NCI-H2171 (cell line): ENCODE measurements at regions not wholly inside any gene's neighbourhood (a gene's known extent, or its start where the extent isn't known, plus 50 kb on each side); places are given as distances from the start of the nearest gene placed in this dataset.

Experiments
- DNase-seq: peaks from one replicate; lab custom pipeline; 2025; lab: John Stamatoyannopoulos, UW

DNA sequence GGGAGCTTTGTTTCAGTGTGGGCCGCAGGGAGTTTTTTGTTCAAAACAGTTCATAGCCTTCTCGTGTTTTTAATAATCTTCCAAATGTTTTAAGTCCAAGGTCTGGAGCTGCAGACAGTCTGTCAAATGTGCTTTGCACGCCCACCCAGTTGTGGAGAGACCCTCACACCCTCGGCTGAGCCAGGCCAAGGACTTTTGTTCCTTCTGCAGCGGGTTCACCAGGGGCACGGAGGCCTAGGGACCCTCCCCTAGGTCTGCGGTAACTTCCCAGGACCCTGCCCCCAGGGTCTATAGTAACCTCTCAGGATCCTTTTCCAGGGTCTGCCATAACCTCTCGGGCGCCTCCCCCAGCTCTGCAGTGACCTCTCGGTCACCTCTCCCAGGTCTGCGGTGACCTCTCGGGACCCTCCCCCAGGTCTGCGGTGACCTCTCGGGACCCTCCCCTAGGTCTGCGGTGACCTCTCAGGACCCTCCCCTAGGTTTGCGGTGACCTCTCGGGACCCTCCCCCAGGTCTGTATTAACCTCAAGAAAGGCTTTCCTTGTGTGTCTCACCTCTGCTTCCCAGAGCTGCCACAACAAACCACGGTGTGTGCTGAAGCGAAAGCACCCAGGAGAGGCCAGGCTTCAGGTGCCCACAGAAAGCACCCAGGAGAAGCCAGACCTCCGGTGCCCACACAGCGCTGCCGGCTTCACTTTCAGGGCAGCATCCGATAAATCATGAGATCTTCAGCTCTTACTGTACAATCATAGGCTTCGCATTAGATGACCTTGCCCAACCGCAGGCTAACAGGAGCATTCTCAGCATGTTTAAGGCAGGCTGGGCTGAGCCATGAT is 301.9 kb upstream of the SALL3 start:
- DNase-seq, result no peak

DNA sequence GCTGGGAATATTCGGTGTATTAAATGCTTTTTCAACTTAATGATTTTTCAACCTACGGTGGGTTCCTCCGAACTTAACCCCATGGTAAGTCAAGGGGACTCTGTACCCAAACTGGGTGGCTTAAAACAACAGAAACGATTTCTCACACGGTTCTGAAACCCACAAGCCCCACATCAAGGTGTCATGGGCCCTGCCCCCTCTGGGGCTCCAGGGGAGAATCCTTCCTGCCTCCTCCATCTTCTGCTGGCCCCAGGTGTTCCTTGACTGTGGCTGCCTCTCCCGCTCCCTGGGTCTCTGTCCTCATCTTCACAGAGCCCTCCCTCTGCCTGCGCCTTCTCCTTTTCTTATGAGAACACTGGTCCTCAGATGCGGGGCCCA is 301.3 kb upstream of the SALL3 start:
- no peak for DNase-seq

DNA sequence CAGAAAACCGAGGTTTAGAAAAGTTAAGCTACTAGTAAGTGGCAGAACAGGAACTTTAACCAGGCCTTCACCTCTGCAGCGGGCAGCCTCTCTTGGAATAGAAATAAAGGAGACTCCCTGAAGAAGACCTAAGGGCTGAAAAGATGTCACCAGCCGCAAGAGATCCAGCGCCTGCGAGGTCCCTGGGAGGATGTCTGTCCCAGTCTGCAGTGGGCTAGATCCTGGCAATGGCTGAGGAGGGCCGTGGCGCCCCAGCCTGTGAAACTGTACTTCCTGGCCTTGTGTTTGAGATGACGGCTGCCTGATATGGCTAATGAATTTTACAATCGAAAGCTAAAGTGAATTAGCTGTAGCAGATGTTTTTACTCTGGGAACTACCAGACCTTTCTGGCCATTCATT is 300.6 kb upstream of the SALL3 start:
- DNase-seq, result no peak

DNA sequence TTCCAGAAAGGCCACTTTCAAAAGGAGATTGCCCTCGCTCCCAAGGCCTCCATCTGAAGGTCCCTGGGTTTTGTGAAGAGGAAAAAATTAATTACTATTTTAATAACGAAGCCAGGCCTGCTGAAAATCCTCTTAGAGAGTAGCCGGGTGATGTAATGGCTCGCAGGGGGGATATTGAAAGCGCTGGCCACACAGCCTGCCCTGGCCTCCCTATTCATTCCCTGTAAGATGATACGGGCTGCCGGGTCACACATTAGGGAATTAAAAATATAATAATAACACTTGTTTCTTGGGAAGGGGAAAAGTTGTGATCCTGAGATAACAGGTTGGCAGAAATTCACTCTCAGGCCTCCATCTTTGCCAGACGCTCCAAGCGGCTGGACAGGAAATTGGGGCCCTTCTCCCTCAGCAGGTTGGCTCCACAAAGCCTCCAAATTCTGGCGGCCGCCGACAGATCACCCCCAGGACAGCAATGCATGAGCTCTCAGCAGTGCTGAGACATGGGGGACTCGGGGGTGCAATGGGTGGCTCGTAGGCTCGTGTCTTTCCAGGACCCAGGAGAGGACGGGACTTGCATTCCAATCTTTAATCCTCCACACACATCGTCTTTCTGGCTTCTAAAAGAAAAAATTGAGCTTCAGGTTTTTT is 299.9 kb upstream of the SALL3 start:
- DNase-seq, result no peak

DNA sequence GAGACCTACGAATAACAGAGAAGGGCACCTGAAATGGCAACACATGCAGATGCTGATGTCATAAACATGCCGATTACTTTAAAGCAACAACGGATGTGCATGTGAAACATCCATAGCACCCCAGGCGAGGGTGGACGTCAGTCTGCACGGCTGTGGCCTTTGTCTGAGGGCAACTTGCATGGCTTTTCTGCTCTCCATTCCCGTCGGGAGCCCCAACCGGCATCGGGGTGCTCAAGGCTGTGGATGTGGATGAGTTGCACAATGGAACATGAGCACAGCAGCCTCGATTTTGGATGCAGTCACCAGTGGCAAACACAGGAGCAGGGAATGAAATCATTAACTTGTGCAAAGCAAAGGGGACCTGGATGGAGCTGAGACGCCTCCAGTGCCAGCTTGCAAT is 298.2 kb upstream of the SALL3 start:
- no peak for DNase-seq

DNA sequence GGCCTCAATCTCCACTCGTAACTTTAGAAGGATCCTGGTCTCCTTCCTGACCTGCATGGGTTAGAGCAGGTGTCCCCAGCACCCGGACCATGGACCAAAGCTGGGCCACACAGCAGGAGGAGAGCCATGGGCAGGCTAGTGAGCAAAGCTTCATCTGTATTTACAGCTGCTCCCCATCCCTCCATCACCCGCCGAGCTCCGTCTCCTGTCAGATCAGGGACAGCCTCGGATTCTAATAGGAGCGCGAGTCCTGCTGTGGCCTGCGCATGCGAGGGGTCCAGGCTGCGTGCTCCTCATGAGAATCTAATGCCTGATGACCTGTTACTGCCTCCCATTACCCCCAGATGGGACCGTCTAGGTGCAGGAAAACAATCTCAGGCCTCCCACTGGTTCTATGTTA is 297.7 kb upstream of the SALL3 start:
- DNase-seq, result no peak

DNA sequence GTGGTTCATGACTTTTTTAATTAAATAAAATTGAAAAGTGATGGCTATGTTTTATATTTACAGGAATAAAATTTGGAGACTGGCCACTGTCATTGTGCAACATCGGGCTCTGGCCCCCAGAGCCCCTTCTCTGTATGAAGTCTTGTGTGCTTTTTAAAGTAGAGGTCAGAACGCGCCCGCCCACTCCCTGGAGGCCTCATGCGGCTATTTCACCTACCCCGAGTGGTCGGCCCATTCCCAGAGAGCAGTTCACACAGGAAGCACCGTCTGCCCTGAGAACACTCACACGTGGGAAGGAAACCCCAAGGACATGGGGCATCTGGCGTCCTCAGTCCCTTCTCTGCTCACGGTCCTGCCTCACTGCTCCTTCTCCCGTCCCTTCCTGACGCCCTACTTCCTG is 296.9 kb upstream of the SALL3 start:
- no peak for DNase-seq

DNA sequence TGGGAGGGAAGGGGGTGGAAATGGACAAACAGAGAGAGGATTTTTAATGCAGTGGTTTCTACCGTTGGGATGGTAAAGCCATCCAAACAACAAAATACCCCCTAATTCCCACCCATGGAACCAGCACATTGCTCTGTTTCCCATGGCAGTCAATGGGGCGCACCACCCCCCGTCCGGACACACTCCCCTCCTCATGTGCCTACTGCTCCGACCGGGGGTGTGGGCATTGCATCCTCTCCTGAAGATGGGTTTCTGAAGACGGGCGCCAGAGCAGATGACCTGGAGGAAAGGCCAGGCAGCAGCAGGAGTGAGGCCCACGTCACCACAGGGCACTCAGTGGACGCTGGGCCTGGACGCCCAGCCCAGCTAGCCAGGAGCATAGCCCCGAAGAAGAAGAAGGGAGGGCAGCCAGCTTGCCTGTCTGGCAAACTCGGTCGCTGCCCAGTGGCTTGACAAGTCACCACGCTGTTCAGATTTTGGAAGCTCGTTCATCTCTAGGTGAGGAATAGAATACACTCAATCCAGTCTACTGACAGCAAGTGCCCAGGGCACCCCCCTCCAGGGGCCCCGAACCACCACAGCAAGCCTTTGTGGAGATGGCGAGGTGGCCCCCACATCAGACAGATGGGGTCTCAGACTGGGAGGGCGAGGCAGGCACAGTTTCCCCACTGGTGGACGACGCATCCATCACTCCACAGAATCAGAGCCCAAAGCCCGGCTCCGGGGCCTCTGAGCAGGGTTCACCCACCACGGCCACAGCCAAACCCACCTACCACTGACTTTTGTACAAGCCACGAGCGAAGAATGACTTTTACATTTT is 296.2 kb upstream of the SALL3 start:
- no peak for DNase-seq

DNA sequence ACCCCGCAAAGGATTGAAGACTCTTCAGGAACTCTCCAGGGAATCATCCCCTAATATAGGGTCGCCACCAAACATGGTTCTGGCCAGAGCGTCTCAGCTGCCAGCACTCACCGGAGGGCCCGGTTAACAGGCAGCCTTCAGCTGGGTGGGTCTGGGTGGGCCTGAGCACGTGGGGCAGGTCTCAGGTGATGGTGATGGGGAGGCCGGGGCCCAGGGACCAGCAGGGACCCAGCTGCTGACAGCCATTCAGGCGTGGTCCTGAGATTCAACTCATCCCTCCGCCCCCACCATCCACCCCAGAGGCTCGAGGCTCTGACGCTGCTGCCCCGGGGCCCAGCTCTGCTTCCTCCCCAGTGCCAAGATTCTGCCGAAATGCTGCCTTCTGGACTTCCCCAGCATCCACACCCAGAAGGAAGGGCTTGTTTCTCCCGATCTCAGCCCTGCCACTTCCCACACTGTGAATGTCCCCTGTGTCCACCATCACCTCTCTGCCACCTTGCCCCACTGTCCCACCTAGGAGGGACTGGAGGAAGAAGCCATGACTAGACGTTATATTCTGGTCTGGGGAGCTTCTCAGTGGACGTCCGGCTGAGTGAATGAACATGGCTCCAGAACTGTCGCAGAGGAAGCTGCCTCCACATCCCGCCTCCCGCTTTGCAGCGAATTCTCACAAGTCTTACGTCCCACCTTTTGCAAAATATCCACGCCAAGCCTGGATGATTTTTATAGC is 294.2 kb upstream of the SALL3 start:
- no peak for DNase-seq

DNA sequence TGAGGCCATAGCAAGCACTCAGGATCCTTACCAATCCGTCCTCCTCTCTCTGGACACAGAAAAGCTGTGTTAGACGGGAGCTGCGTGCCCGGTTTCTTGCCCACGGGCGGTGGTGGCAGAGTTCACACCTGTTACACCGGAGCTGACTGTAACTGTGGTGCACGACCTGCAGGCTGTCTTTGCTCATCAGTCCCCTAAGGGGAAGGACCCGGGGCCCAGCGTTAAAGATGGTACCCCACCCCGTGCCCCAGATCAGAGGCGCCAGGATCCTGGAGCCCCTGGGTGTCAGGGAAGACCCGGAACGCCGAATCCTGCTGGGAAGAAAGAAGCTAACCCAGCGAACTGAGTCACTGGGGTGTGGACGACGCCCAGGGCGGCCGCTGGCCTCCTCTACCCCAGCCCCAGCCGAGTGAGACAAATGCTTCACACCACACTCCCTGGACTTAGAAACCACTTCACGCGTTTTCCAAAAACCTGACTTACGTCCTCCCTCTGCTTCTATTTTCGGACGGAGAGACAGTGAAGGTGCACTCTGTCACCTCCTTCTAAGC is 293.6 kb upstream of the SALL3 start:
- DNase-seq, result no peak

DNA sequence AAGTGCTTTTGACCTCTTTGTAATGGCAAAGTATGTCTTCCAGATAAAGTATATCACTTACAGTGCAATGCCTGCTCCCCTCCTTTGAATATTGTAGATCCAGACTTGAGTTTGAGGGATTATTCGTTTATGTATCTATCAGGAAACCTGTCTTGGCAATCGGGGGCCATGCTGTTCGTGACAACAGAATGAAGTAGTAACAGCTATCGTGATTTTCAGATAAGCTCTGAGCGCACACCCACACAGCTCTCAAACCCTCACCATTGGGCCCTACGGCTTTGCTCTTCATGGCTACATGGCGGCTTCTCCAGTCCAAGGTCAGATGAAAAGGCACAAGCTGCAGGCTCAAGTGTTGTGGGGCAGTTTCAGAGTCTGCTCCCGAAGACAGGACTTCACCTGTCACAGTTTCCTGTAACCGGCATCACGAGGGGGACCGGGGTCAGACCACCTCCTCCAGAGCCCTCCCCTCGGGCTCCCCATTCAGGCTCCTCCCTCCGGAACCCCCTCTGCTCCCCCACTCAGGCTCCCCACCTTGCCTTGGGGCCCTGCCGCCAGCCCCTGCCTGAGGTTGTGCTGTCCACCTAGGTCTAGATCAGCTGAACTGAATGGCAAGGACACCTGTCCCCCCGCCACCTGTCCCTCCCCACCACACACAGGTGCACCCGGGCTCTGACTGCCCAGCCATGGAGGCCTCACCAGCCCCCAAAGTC is 292.5 kb upstream of the SALL3 start:
- DNase-seq, result no peak

DNA sequence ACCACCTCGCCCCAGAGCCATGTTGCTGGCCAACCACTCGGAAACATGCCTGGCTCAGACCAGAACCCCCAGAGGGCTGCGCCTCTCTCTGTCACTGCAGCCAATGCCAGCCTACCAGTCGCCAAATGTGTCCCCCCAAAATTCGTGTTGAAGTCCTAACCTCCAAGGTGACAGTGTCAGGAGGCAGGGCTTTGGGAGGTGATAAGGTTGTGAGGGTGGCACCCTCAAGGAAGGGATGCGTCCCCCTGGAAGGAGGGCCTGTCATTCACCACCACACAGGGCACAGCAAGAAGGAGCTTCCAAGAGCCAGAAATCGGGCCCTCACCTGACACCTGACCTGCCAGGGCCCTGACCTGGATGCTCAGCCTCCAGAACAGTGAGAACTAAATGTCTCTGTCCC is 291.9 kb upstream of the SALL3 start:
- DNase-seq, result no peak

DNA sequence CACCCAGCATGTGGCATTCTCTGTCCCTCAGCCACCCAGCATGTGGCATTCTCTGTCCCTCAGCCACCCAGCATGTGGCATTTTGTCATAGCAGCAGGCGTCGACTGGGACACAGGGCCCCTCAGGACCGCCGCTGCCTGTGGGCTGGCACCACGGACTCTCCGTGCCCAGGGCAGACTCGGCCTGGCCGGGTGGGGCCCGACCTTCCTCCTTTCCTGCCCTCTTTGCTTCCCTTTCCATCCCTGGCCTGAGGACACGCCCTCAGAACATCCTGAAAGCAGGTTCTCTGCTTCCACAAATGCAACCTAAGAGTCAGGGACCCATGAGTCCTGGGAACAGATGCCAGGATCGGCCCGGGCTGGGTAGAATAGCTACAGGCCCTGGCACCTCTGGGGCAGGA is 291.4 kb upstream of the SALL3 start:
- no peak for DNase-seq

DNA sequence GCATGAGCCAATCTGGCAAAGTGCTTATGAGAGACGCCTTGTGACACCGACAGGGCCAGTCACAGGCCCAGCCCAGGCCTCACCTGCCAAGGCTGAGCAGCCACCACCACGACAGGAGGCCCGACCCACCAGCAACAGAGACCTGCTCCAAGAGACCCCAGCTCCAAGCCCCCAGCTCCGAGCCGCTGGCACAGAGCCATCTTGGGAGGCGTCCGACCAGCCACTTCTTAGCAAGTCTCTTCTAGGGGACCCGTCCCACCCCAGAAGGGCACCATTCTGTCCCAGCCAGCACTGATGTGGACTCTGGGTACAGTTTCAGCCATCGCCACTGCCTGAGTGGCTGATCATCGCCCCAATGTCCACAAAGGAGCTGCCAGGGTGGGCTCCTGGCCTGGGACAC is 290.7 kb upstream of the SALL3 start:
- DNase-seq, result no peak

DNA sequence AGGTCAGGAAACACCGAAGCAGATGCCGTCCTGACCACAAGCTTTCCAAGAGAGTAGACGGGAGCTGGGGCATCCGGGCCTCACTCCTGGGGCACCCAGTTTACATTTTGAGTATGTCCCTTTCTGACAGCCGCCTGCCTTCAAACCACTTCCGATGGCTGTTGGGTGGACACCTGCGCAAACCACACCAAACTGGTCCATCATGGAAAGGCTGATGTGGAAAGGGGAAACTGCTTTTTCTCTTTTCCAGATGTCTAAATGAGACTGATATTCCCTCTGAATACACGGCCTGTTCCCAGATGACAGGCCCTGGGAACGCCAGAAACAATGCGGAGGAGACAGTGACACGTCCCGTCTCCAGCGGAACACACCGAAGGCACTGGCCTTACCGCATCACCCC is 290.0 kb upstream of the SALL3 start:
- no peak for DNase-seq

DNA sequence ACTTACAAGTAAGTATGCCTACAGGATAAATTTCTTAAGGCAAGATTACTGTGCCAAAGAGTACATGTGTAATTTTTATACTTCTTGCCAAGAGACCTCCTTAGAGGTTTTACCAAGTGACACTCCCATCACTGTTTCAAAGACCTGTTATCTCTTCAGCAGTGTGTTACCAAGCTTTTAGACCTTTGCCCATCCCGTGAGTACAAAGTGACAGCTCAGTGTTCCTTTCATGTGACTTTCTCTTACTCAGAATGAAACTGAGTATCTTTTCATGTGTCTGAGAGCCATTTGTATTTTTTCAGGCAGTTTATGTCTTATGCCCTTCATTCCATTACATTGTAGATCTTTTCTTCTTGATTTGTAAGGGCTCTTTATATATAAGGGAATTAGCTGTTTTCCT is 287.5 kb upstream of the SALL3 start:
- no peak for DNase-seq

DNA sequence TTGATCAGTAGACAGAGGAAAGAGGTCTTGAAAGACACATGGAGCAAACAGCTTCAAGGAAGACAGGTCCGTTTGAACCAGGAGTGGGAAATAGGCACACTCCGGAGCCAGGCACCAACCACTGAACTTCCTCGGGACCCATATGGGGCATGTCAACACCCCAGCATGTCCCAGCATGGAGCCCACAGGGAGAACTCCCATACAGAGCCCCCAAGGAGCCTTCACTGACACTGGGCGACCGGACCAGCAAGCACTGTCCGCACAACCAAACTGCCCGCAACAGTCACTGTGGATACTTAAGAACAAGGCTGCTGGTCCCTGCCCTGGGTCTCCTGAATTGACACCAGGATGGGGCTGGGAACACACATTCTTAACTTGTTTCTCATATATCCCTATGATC is 286.2 kb upstream of the SALL3 start:
- DNase-seq, result no peak

DNA sequence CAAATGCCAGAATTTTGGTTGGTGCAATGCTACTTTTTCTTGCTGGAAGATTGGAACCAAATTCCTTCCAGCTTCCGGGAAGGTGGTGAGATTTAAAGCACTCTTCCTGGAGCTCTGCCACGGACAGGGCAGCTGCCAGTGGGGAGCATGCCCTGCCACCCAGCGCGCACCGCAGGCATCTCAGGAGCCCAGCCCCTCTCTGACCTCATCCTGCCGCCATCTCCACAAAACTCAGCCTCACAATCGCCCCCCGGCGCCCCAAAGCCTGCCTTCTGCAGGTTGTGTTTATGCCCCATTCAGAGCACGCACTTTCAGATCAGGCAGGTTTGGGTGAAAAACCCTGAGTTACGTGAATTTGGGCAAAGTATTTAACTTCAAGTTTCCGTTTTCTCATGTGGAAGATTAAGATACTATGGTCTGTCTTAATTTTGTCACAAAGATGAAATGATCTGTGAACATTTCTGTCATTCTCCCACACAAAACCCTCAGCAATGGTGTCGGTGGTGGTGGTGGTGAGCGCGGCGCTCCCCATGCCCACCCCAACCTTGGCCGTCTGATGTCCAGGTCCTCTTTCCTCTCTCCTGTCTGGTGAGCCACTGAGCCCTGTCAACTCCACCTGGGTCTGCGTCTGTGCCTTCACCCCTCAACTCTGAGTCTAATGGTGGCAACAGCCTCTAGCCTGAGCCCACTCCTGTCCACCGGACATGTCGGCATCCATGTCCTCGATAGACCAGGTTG is 282.8 kb upstream of the SALL3 start:
- no peak for DNase-seq

DNA sequence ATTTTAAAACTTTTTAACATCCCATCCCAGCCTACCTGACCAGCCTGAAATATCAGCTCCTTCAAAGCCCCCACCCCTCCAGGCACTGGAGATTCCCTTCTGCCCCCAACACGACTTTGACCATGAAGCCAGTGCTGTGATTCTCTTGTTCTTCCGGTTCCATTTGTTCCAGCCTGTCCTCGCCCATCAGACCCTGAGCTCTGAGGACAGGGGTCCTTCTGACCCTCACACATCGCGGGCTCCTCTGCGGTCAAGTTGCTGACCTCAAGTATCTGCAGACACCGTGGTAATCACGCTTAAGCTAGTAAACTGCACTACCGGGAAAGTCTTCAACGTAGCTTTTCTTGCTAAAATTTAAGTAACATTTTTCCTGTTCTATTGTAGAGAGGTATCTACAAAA is 282.2 kb upstream of the SALL3 start:
- no peak for DNase-seq

DNA sequence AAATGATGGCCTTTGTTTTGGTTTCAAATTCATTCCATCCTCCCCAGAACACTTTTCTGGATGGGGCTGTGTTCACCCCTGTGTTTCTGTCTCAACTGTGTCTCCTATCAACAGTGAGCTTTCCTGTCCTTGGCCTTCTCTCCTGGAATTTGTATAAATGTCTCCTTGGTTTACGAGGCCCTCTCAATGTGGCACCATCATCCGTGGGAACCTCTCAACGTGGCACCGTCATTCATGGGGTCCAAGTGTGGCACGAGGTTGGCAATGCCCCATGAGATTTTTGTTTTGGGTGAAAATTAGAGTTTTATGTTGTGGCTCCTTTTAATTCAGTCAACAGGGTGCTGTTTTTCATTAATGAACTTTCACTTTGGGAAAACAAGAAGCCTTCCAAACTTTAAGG is 280.7 kb upstream of the SALL3 start:
- DNase-seq, result no peak

DNA sequence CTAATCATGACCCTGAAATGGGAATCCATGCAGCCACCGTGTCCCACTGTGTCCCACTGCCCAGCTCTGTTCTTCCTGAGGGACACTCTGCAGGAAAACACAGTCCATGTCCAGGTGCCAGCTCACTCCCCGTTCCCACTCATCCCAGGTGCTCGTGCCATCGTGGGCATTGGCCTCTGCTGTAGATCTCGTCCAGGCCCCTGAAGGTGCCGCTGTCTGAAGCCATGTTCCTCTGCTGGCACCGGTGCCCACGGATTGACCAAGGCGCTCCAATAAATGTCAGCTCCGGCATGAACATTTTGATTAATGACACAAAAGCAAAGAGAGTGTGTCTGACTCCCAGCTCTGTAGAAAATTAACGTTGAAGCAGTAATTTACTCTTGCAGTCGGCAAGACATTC is 280.1 kb upstream of the SALL3 start:
- DNase-seq, result no peak
